ENCODE measurements at regions not wholly inside any gene's neighbourhood (a gene's known extent, or its start where the extent isn't known, plus 50 kb on each side); places are given as distances from the start of the nearest gene placed in this dataset.

DNA sequence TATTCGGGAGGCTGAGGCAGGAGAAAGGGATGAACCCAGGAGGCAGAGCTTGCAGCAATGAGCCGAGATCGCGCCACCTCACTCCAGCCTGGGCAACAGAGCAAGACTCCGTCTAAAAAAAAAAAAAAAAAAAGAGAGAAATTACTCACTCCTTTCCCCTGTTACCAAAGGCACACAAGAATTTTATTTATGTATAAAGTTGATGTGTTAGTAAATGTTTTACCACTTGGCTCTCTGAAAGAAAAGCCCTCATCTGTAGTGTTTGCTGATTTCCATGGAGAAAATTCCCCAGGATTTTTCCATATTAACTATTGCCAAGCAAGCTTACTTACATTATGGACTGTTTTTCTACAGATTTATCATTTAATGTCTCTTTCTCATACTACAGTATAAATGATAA is 142.1 kb upstream of the PABPC4L start:
- H3K27ac ChIP-seq, result no peak overlapping the region
- ATAC-seq, result no peak
- H3K4me3 ChIP-seq, result no peak overlapping the region
- TF ChIP-seq, protein P1, sequence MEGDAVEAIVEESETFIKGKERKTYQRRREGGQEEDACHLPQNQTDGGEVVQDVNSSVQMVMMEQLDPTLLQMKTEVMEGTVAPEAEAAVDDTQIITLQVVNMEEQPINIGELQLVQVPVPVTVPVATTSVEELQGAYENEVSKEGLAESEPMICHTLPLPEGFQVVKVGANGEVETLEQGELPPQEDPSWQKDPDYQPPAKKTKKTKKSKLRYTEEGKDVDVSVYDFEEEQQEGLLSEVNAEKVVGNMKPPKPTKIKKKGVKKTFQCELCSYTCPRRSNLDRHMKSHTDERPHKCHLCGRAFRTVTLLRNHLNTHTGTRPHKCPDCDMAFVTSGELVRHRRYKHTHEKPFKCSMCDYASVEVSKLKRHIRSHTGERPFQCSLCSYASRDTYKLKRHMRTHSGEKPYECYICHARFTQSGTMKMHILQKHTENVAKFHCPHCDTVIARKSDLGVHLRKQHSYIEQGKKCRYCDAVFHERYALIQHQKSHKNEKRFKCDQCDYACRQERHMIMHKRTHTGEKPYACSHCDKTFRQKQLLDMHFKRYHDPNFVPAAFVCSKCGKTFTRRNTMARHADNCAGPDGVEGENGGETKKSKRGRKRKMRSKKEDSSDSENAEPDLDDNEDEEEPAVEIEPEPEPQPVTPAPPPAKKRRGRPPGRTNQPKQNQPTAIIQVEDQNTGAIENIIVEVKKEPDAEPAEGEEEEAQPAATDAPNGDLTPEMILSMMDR (IDR thresholded peaks at IDR 0.05), result no peak
- H3K9me3 ChIP-seq, result no peaks in the 10 kb centered on the region
- H3K27me3 ChIP-seq, result no peaks in the 10 kb centered on the region
- WGBS, 2 donors (ENCODE audit: low coverage in 1 of 2), result 70 to 100% methylated on average over 1 to 2 of the region's 5 CpGs
- no peaks in the 10 kb centered on the region for H3K36me3 ChIP-seq
- no peaks in the 10 kb centered on the region for H3K4me1 ChIP-seq

DNA sequence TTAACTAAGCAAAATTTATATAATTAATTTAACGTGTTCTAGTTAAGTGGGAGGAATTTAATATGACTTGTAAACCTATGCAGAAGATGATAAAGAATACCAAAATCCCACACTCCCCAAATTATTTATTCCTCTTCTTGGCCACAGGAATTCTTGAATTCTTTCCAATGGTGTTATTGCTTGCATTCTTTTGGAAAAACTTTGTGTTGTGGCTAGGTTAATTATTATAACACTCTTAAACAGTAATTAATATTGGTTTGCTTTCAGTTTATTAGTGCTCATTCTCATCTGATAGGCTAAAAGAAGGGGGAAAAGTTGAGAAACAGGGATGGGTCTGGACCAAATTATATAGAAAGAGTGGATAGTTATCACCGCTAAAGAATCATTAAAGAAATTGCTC is 141.5 kb upstream of the PABPC4L start:
- Histone ChIP-seq H3K9me3 (no peaks in the 10 kb centered on the region), H3K4me1 (no peaks in the 10 kb centered on the region), H3K4me3 (no peak overlapping the region), H3K27me3 (no peaks in the 10 kb centered on the region), H3K36me3 (no peaks in the 10 kb centered on the region), H3K27ac (no peak overlapping the region)
- 0 to 43% methylated on average over 1 to 2 of the region's 2 CpGs for WGBS, 2 donors (ENCODE audit: low coverage in 1 of 2)
- no peak for ATAC-seq
- no peak for TF ChIP-seq POLR2A (IDR thresholded peaks at IDR 0.05)
- TF ChIP-seq EP300 (IDR thresholded peaks at IDR 0.05), result no peak
- TF ChIP-seq POLR2AphosphoS5 (IDR thresholded peaks at IDR 0.05), result no peak
- TF ChIP-seq, protein P1 (IDR thresholded peaks at IDR 0.05), result no peak

DNA sequence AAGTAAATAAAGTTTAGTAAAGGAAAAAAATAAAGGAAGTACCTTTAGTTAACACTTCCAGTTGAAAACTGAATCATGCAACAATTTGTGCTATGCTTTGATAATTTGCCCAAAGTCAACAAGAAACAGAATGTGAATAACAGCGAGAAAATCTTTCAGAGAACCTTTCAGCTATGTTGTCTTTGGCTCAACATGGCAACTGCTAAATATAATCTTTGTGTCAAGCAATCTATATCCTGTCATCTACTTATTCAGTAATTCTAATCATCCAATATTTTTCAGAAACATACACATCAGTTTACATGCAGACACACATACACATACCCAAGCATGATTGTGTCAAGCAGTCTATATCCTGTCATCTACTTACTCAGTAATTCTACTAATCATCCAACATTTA is 136.0 kb upstream of the PABPC4L start:
- TF ChIP-seq POLR2AphosphoS5 (IDR thresholded peaks at IDR 0.05), result no peak
- H3K4me3 ChIP-seq, result no peak overlapping the region

DNA sequence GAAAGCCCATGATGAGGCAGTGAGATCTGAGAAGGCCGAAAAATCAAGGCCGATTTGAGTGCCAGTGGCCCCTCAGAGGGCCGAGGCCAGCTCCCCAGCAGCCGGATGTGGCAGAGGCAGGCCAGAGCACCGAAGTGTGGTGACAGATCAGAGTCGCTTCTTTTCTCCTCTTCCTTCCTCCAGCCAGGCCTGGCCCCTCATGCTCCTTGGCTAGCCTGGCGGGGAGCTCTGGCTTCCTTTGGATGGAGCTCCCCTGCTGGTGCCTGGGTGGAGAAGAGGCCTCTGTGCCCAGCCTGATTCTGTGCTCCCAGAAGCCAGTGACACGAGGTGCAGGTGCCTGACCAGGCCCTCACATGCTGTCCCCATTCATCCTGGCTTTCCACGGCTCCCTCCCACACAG is 127.2 kb upstream of the PABPC4L start:
- 80 to 90% methylated on average over 2 to 6 of the region's 9 CpGs for WGBS, 2 donors (ENCODE audit: low coverage in 1 of 2)
- H3K9me3 ChIP-seq, result no peaks in the 10 kb centered on the region
- H3K4me1 ChIP-seq, result no peaks in the 10 kb centered on the region
- no peaks in the 10 kb centered on the region for H3K27me3 ChIP-seq
- TF ChIP-seq, protein P1 (IDR thresholded peaks at IDR 0.05), result no peak
- TF ChIP-seq POLR2AphosphoS5 (IDR thresholded peaks at IDR 0.05), result no peak
- no peak for TF ChIP-seq EP300 (IDR thresholded peaks at IDR 0.05)
- no peak for TF ChIP-seq POLR2A (IDR thresholded peaks at IDR 0.05)
- no peak overlapping the region for H3K27ac ChIP-seq
- no peak overlapping the region for H3K4me3 ChIP-seq
- H3K36me3 ChIP-seq, result no peaks in the 10 kb centered on the region
- no peak for ATAC-seq

More for the DNA sequence above, 136.0 kb upstream of the PABPC4L start:
- Histone ChIP-seq H3K27ac (no peak overlapping the region), H3K27me3 (no peaks in the 10 kb centered on the region), H3K4me1 (no peaks in the 10 kb centered on the region), H3K36me3 (no peaks in the 10 kb centered on the region), H3K9me3 (no peaks in the 10 kb centered on the region)
- ATAC-seq, result no peak
- WGBS, 2 donors (ENCODE audit: low coverage in 1 of 2), result 20 to 33% methylated on average over 1 of the region's 1 CpG

DNA sequence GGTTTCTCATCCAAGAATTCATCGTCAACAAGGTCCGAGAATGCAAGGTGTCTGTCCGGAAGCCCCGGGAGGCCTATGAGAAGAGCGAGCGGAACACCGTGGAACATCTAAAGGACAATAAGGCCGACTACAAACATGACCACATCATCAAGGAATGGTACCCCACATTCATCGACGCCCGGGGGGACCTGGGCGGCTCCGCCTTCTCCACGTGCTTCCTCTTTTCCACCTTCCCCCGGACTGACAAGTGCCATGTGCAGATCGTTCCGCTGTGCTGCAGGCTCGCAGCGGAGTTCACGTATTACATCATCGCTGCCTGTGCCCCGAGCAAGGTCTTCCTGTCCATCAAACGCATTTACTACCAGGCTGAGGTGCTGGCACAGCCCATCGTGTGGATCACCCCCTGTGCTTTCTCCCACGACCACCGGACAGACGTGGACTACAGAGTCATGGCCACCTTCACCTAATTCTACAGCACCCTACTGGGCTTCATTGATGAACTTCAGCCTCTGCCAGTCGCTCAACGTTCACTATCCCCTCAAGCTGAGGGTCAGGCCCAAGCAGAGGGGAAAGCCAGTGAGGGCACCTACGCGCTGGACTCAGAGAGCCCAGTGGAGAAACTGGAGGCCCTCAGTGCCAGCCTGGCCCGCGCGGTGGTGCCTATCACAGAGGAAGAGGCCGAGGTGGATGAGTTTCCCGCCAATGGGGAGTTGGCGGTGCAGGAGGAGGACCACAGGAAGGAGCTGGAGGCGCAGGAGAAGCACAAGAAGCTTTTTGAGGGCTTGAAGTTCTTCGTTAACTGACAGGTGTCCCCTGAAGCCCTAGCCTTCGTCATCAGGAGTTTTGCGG is 125.9 kb upstream of the PABPC4L start:
- Histone ChIP-seq H3K9me3 (no peaks in the 10 kb centered on the region), H3K27ac (no peak overlapping the region), H3K4me3 (no peak overlapping the region), H3K4me1 (no peaks in the 10 kb centered on the region), H3K27me3 (no peaks in the 10 kb centered on the region), H3K36me3 (no peaks in the 10 kb centered on the region)
- TF ChIP-seq EP300 (IDR thresholded peaks at IDR 0.05) (no peak), POLR2AphosphoS5 (IDR thresholded peaks at IDR 0.05) (no peak), POLR2A (IDR thresholded peaks at IDR 0.05) (no peak)
- TF ChIP-seq, protein P1 (IDR thresholded peaks at IDR 0.05), result no peak
- WGBS, 2 donors (ENCODE audit: low coverage in 1 of 2), result 72 to 92% methylated on average over 5 to 34 of the region's 41 CpGs
- ATAC-seq, result no peak

All from gastroesophageal sphincter (tissue), 4 donors.